MM.1S (cell line): ENCODE measurements at regions not wholly inside any gene's neighbourhood (a gene's known extent, or its start where the extent isn't known, plus 50 kb on each side); places are given as distances from the start of the nearest gene placed in this dataset.

ENCODE experiments used
- EZH2 ChIP-seq: fragments of 300-600 bp; sonication (generic); optimal IDR thresholded peaks from 2 replicates; pipeline ENCODE3; 2017; ENCODE audit warnings: low read depth, mild to moderate bottlenecking, antibody characterized with exemption, low read length, mixed read lengths
- TF ChIP-seq, protein P1 (sequence below): fragments of 300-600 bp; sonication (generic); IDR thresholded peaks from 2 replicates; pipeline ENCODE4 v1.5.1; 2016; ENCODE audit warnings: antibody characterized with exemption, low read length, mixed read lengths

DNA sequence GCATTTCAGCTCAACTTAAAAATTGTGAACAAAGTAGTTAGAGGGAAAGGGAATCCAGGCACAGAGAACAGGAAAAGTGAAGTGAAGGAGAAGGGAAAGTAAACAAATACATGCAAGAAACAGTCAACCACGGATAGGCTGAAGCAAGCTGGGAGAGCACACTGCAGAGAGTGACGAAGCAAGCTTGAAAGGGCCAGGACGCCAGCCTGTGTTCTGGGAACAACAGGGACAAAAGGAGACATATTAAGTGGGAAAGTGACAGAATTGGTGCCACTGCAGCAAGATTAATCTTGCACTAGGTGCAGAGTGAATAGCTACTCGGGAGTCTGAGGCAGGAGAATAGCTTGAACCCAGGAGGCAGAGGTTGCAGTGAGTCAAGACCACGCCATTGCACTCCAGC lies 197.3 kb downstream of the SOX11 start:
- TF ChIP-seq EZH2: no peak
- TF ChIP-seq, protein P1, sequence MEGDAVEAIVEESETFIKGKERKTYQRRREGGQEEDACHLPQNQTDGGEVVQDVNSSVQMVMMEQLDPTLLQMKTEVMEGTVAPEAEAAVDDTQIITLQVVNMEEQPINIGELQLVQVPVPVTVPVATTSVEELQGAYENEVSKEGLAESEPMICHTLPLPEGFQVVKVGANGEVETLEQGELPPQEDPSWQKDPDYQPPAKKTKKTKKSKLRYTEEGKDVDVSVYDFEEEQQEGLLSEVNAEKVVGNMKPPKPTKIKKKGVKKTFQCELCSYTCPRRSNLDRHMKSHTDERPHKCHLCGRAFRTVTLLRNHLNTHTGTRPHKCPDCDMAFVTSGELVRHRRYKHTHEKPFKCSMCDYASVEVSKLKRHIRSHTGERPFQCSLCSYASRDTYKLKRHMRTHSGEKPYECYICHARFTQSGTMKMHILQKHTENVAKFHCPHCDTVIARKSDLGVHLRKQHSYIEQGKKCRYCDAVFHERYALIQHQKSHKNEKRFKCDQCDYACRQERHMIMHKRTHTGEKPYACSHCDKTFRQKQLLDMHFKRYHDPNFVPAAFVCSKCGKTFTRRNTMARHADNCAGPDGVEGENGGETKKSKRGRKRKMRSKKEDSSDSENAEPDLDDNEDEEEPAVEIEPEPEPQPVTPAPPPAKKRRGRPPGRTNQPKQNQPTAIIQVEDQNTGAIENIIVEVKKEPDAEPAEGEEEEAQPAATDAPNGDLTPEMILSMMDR: no peak
